PC-3 (cell line): ENCODE measurements at regions not wholly inside any gene's neighbourhood (a gene's known extent, or its start where the extent isn't known, plus 50 kb on each side); places are given as distances from the start of the nearest gene placed in this dataset.

Source experiments
- CTCF ChIP-seq: fragments of 300-600 bp; sonication (generic); conservative IDR thresholded peaks from 2 replicates; pipeline ENCODE4 v1.5.1; 2017; ENCODE audit warnings: antibody characterized with exemption, low read depth, mild to moderate bottlenecking, low read length
- EZH2phosphoT487 ChIP-seq: fragments of 300-600 bp; sonication (generic); IDR thresholded peaks from 2 replicates; pipeline ENCODE4 v1.6.1; 2018; ENCODE audit warnings: mild to moderate bottlenecking, antibody characterized with exemption, low read length, borderline replicate concordance

- no peak for TF ChIP-seq EZH2phosphoT487
- TF ChIP-seq CTCF: no peak
Measured at GRCh38 chr1:195278644-195279043, 1329.6 kb downstream of the KCNT2 start.
